ENCODE measurements at regions not wholly inside any gene's neighbourhood (a gene's known extent, or its start where the extent isn't known, plus 50 kb on each side); places are given as distances from the start of the nearest gene placed in this dataset.
"Not testable (repeated sequence)": the region's sequence is repeated elsewhere in the genome, so short reads cannot be mapped to it uniquely, and the experiment has no call there.

- no peak for FAIRE-seq
- no peak for TF ChIP-seq SPI1 (IDR thresholded peaks at IDR 0.05; ENCODE audit: low read depth, low read length)
- TF ChIP-seq POLR2AphosphoS5 (IDR thresholded peaks at IDR 0.05; ENCODE audit: low read depth, low read length) = no peak
- no peak for TF ChIP-seq POLR2A (IDR thresholded peaks at IDR 0.05; ENCODE audit: low read depth, low read length)
- no peak for TF ChIP-seq TAF1 (IDR thresholded peaks at IDR 0.05; ENCODE audit: low read depth, low read length)
- no peak for DNase-seq (ENCODE audit: insufficient read length, low spot score)
Measured at GRCh38 chr20:57779401-57780003, 69.7 kb upstream of the PMEPA1 start.

GRCh38 chr20:57777911-57778310 lies 68.1 kb upstream of the PMEPA1 start:
- no peak for DNase-seq (ENCODE audit: insufficient read length, low spot score)
- TF ChIP-seq TAF1 (IDR thresholded peaks at IDR 0.05; ENCODE audit: low read depth, low read length) (no peak), POLR2AphosphoS5 (IDR thresholded peaks at IDR 0.05; ENCODE audit: low read depth, low read length) (no peak), SPI1 (IDR thresholded peaks at IDR 0.05; ENCODE audit: low read depth, low read length) (no peak), POLR2A (IDR thresholded peaks at IDR 0.05; ENCODE audit: low read depth, low read length) (no peak), PAX5 (IDR thresholded peaks at IDR 0.05; ENCODE audit: insufficient read depth, low read length, severe bottlenecking) (no peak), POU2F2 (IDR thresholded peaks at IDR 0.05; ENCODE audit: low read depth, low read length) (no peak)
- no peak for FAIRE-seq

GRCh38 chr20:57774951-57775350 lies 65.1 kb upstream of the PMEPA1 start:
- TF ChIP-seq SPI1 (IDR thresholded peaks at IDR 0.05; ENCODE audit: low read depth, low read length) = no peak
- no peak for FAIRE-seq
- no peak for DNase-seq (ENCODE audit: insufficient read length, low spot score)

- FAIRE-seq (no peak), DNase-seq (ENCODE audit: insufficient read length, low spot score) (no peak)
- no peak for TF ChIP-seq TAF1 (IDR thresholded peaks at IDR 0.05; ENCODE audit: low read depth, low read length)
- TF ChIP-seq PAX5 (IDR thresholded peaks at IDR 0.05; ENCODE audit: insufficient read depth, low read length, severe bottlenecking) = no peak
- TF ChIP-seq SPI1 (IDR thresholded peaks at IDR 0.05; ENCODE audit: low read depth, low read length) = no peak
- no peak for TF ChIP-seq POLR2A (IDR thresholded peaks at IDR 0.05; ENCODE audit: low read depth, low read length)
- no peak for TF ChIP-seq POU2F2 (IDR thresholded peaks at IDR 0.05; ENCODE audit: low read depth, low read length)
- no peak for TF ChIP-seq POLR2AphosphoS5 (IDR thresholded peaks at IDR 0.05; ENCODE audit: low read depth, low read length)
Measured at GRCh38 chr20:57774111-57774880, 64.5 kb upstream of the PMEPA1 start.

GRCh38 chr20:57773059-57773815 lies 63.4 kb upstream of the PMEPA1 start:
- DNase-seq (ENCODE audit: insufficient read length, low spot score) (no peak), FAIRE-seq (no peak)
- TF ChIP-seq SPI1 (IDR thresholded peaks at IDR 0.05; ENCODE audit: low read depth, low read length) (no peak), TAF1 (IDR thresholded peaks at IDR 0.05; ENCODE audit: low read depth, low read length) (no peak), POU2F2 (IDR thresholded peaks at IDR 0.05; ENCODE audit: low read depth, low read length) (no peak)

- DNase-seq (ENCODE audit: insufficient read length, low spot score) (no peak), FAIRE-seq (no peak)
- no peak for TF ChIP-seq TAF1 (IDR thresholded peaks at IDR 0.05; ENCODE audit: low read depth, low read length)
- TF ChIP-seq POLR2AphosphoS5 (IDR thresholded peaks at IDR 0.05; ENCODE audit: low read depth, low read length) = no peak
Measured at GRCh38 chr20:57772349-57772964, 62.6 kb upstream of the PMEPA1 start.

- DNase-seq (ENCODE audit: insufficient read length, low spot score) (no peak), FAIRE-seq (no peak)
- no peak for TF ChIP-seq POU2F2 (IDR thresholded peaks at IDR 0.05; ENCODE audit: low read depth, low read length)
- no peak for TF ChIP-seq SPI1 (IDR thresholded peaks at IDR 0.05; ENCODE audit: low read depth, low read length)
- TF ChIP-seq POLR2A (IDR thresholded peaks at IDR 0.05; ENCODE audit: low read depth, low read length) = no peak
- TF ChIP-seq TAF1 (IDR thresholded peaks at IDR 0.05; ENCODE audit: low read depth, low read length) = no peak
- TF ChIP-seq POLR2AphosphoS5 (IDR thresholded peaks at IDR 0.05; ENCODE audit: low read depth, low read length) = no peak
- TF ChIP-seq PAX5 (IDR thresholded peaks at IDR 0.05; ENCODE audit: insufficient read depth, low read length, severe bottlenecking) = no peak
Measured at GRCh38 chr20:57770852-57771720, 61.3 kb upstream of the PMEPA1 start.

GRCh38 chr20:57770401-57770800 lies 60.6 kb upstream of the PMEPA1 start:
- FAIRE-seq; DNase-seq (ENCODE audit: insufficient read length, low spot score): not testable (repeated sequence)

GRCh38 chr20:57769756-57770155 lies 59.9 kb upstream of the PMEPA1 start:
- no peak for DNase-seq (ENCODE audit: insufficient read length, low spot score)
- no peak for FAIRE-seq
- TF ChIP-seq TAF1 (IDR thresholded peaks at IDR 0.05; ENCODE audit: low read depth, low read length) = no peak
- TF ChIP-seq POLR2A (IDR thresholded peaks at IDR 0.05; ENCODE audit: low read depth, low read length) = no peak
- no peak for TF ChIP-seq PAX5 (IDR thresholded peaks at IDR 0.05; ENCODE audit: insufficient read depth, low read length, severe bottlenecking)
- no peak for TF ChIP-seq POLR2AphosphoS5 (IDR thresholded peaks at IDR 0.05; ENCODE audit: low read depth, low read length)
- no peak for TF ChIP-seq SPI1 (IDR thresholded peaks at IDR 0.05; ENCODE audit: low read depth, low read length)
- TF ChIP-seq POU2F2 (IDR thresholded peaks at IDR 0.05; ENCODE audit: low read depth, low read length) = no peak

Measured in GM12891 (cell line).